HG03108 (cell line): ENCODE measurements at regions not wholly inside any gene's neighbourhood (a gene's known extent, or its start where the extent isn't known, plus 50 kb on each side); places are given as distances from the start of the nearest gene placed in this dataset.

ENCODE experiments used
- ATAC-seq: cut with Tn5 transposase; IDR thresholded peaks from one replicate; pipeline ENCODE4 v1.9.1; 2021; ENCODE audit warnings: moderate library complexity; ENCODE audit not compliant: unreplicated experiment

DNA sequence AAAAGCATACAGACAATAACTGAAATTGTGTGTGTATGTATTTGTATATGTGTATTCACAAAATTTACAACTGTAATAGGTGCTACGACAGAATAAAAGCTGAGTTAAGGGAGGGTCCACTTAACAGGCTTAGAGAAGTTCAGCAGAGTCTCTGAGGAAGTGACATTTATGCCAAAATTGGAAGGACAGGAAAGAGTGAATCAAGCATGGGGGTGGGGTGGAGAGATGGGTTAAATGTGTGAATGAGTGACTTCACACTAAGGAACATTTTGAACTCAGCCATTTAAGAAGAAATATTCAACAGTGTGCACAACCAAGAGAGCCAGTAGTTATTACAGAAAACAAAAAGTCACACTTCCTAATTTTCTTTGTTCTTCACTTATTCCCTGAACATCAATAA lies 53.8 kb upstream of the RGS1 start:
- ATAC-seq: no peak

DNA sequence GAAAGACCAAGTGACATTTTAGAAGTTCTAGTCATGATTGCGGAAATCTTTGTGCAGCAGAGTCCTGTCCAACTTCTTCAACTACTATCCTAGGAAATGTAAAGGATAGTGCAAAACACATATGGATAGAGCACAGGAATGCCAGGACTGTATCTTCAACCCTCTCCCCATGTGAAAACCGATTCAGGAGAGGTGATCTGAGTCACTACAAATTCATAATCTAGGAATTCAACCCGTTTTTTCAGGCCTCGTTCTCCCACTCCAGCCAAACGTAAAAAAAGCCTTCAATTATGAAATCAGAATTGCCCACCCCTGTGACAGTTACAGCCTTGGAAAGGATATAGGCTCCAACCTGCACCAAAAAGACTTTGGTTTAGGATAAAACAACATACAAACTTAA lies 52.9 kb upstream of the RGS1 start:
- no peak for ATAC-seq

DNA sequence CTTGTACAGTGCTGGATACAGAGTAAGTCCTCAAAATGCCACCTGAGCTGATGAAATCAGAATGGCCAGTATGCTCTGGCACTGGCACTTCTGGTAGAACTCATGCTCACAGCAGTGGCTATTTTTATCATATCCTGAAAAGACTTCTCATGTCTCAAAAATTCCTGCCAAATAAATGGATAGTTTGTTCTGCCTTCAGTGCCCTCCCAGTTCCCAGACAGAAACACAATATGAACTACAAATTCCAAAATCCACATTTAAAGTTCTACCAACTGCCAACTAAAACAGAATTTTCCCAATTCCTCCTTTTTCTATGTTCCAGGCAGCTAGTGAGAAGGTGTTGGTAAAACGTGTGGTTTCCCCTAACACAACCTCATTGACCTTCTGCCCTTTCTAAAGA lies 51.4 kb upstream of the RGS1 start:
- no peak for ATAC-seq
